K562 (cell line): ENCODE measurements at regions not wholly inside any gene's neighbourhood (a gene's known extent, or its start where the extent isn't known, plus 50 kb on each side); places are given as distances from the start of the nearest gene placed in this dataset.

Source experiments
- ATAC-seq: fragments of 200-7000 bp; cut with Tn5 transposase; 3 replicates; pipeline ENCODE4 v1.9.1; 2020; ENCODE audit warnings: moderate library complexity
- BruUV-seq: library from RNA; stranded (reverse); fragments of 400-500 nt; replicated peaks from 2 replicates; lab custom pipeline; 2021; lab: Mats Ljungman, UMichigan
- CTCF ChIA-PET: fragments of 300-600 bp; formaldehyde crosslinking; extraction: SDS; loops from one replicate; lab custom pipeline; 2021; ENCODE audit warnings: low intra/inter-chr PET ratio; lab: Yijun Ruan, JAX
- POLR2A ChIA-PET: fragments of 300-600, 350-650 bp; sonication (Branson Sonifier 250); formaldehyde crosslinking; extraction: SDS; loops from one replicate; lab custom pipeline; 2021; ENCODE audit warnings: antibody characterized with exemption, inconsistent platforms; lab: Yijun Ruan, JAX
- DNase-seq, 4 experiments: peaks; one replicate each; pipeline versions ENCODE4 v3.0.0 to v3.0.0-alpha.2; 2011 to 2018; ENCODE audit warnings: low spot score in 3 of 4, mixed read lengths in 3 of 4; ENCODE audit errors: extremely low read depth in 1 of 4
- FAIRE-seq: peaks from 2 replicates; lab custom pipeline; 2011; peaks lifted over from hg19 to GRCh38; lab: Jason Lieb, UNC
- H2AFZ ChIP-seq: 2 replicates; pipeline ENCODE4 v1.6.0; 2011; ENCODE audit warnings: low read depth, low read length, control low read depth, inconsistent platforms
- H3K27ac ChIP-seq: fragments of 200-600 bp; 3 replicates; pipeline ENCODE4 v1.8.0; 2011; ENCODE audit warnings: low read depth, mild to moderate bottlenecking, control low read depth, inconsistent platforms, low read length, moderate library complexity, mixed read lengths; ENCODE audit errors: extremely low read depth
- H3K27me3 ChIP-seq, 2 experiments: fragments of 300-600 bp in 1 of 2; 2 replicates in 1 of 2; 3 replicates in 1 of 2; pipeline versions ENCODE4 v1.6.0 to v1.8.0; 2011; ENCODE audit warnings: inconsistent platforms in 2 of 2, low read length in 2 of 2, mild to moderate bottlenecking in 1 of 2, mixed read lengths in 1 of 2, moderate library complexity in 1 of 2; ENCODE audit not compliant: control insufficient read depth in 2 of 2, insufficient read depth in 2 of 2
- H3K36me3 ChIP-seq: fragments of 300-600 bp; 3 replicates; pipeline ENCODE4 v1.8.0; 2011; ENCODE audit warnings: mild to moderate bottlenecking, low read length, inconsistent platforms; ENCODE audit not compliant: control insufficient read depth, insufficient read depth
- H3K4me1 ChIP-seq, 2 experiments: fragments of 200-600 bp in 1 of 2; replicated peaks in 1 of 2; 2 replicates in 1 of 2; 3 replicates in 1 of 2; pipeline versions ENCODE4 v1.5.1 to v1.8.0; 2011; ENCODE audit warnings: inconsistent platforms in 2 of 2, low read length in 2 of 2, mild to moderate bottlenecking in 1 of 2, mixed read lengths in 1 of 2, moderate library complexity in 1 of 2; ENCODE audit not compliant: control insufficient read depth in 2 of 2, insufficient read depth in 2 of 2
- H3K4me2 ChIP-seq: 2 replicates; pipeline ENCODE4 v1.6.1; 2011; ENCODE audit warnings: low read length, control low read depth, inconsistent platforms, mixed read lengths; ENCODE audit not compliant: insufficient read depth
- H3K4me3 ChIP-seq: fragments of 200-600 bp; sonication (generic), shearing (Covaris generic); 2 replicates; pipeline ENCODE4 v1.5.1; 2016; ENCODE audit warnings: control low read depth, inconsistent platforms
- H3K79me2 ChIP-seq: fragments of 200-600 bp; 3 replicates; pipeline ENCODE4 v1.8.0; 2011; ENCODE audit warnings: low read length, inconsistent platforms; ENCODE audit not compliant: control insufficient read depth, insufficient read depth
- H3K9ac ChIP-seq, 2 experiments: 2 replicates each; pipeline versions ENCODE4 v1.6.0 to v1.6.1; 2011; ENCODE audit warnings: low read depth in 2 of 2, low read length in 2 of 2, control low read depth in 1 of 2, inconsistent platforms in 1 of 2, mild to moderate bottlenecking in 1 of 2, mixed read lengths in 1 of 2; ENCODE audit not compliant: insufficient read depth in 1 of 2
- H3K9me1 ChIP-seq: one replicate; pipeline ENCODE4 v1.6.0; 2011; ENCODE audit warnings: inconsistent platforms, mild to moderate bottlenecking, low read length, moderate library complexity; ENCODE audit not compliant: control insufficient read depth, insufficient read depth
- H3K9me3 ChIP-seq: replicated peaks from 2 replicates; pipeline ENCODE4 v1.5.1; 2011; ENCODE audit warnings: low read depth, low read length, inconsistent platforms; ENCODE audit not compliant: control insufficient read depth, insufficient read depth
- H4K20me1 ChIP-seq: replicated peaks from 2 replicates; pipeline ENCODE4 v1.6.1; 2011; ENCODE audit warnings: low read length, inconsistent platforms, mixed read lengths; ENCODE audit not compliant: control insufficient read depth, insufficient read depth
- ARNT ChIP-seq, 2 experiments: fragments of 450-650 bp; IDR thresholded peaks; 2 replicates each; pipeline ENCODE4 v1.6.1; 2016; ENCODE audit warnings: mild to moderate bottlenecking in 1 of 2
- BRCA1 ChIP-seq, 2 experiments: fragments of 450-650 bp in 1 of 2; sonication (generic) in 1 of 2; formaldehyde crosslinking in 1 of 2; IDR thresholded peaks; 2 replicates each; pipeline versions ENCODE4 v1.5.0 to v1.6.1; 2017 to 2020; ENCODE audit warnings: mild to moderate bottlenecking in 1 of 2, missing genetic modification reagents in 1 of 2
- CBX5 ChIP-seq: IDR thresholded peaks from 2 replicates; pipeline ENCODE4 v1.6.1; 2014; ENCODE audit warnings: low read depth, borderline replicate concordance
- HEY1 ChIP-seq: fragments of 250-450 bp; sonication (Bioruptor Pico); IDR thresholded peaks from 2 replicates; pipeline ENCODE4 v1.5.0; 2020; ENCODE audit warnings: mild to moderate bottlenecking, moderate library complexity, borderline replicate concordance
- ILF3 ChIP-seq: fragments of 450-650 bp; IDR thresholded peaks from 2 replicates; pipeline ENCODE4 v1.6.1; 2018; ENCODE audit warnings: antibody characterized with exemption, mild to moderate bottlenecking, moderate library complexity, borderline replicate concordance
- KDM4B ChIP-seq, 2 experiments: fragments of 450-650 bp in 1 of 2; sonication (generic) in 1 of 2; IDR thresholded peaks; 2 replicates each; pipeline ENCODE4 v1.6.1; 2016 to 2017; ENCODE audit warnings: borderline replicate concordance in 2 of 2, antibody characterized with exemption in 1 of 2, low read depth in 1 of 2, mild to moderate bottlenecking in 1 of 2
- RAD21 ChIP-seq, 2 experiments: fragments of 250-450 bp in 1 of 2; fragments of 450-650 bp in 1 of 2; sonication (Bioruptor Pico) in 1 of 2; formaldehyde crosslinking in 1 of 2; IDR thresholded peaks in 1 of 2; conservative IDR thresholded peaks in 1 of 2; 2 replicates each; pipeline versions ENCODE4 v1.4.0 to v1.8.0; 2020 to 2022; ENCODE audit warnings: mild to moderate bottlenecking in 2 of 2, moderate library complexity in 1 of 2
- SETDB1 ChIP-seq: IDR thresholded peaks from one replicate; pipeline ENCODE4 v1.6.1; 2012; ENCODE audit warnings: low read length, control low read depth, inconsistent platforms
- ZBED1 ChIP-seq: IDR thresholded peaks from 2 replicates; pipeline ENCODE4 v1.6.1; 2014
- ZNF124 ChIP-seq: sonication (generic); formaldehyde crosslinking; IDR thresholded peaks from 2 replicates; pipeline ENCODE4 v1.8.1; 2022; ENCODE audit warnings: missing genetic modification reagents
- ZNF384 ChIP-seq: IDR thresholded peaks from 2 replicates; pipeline ENCODE4 v1.6.1; 2012; ENCODE audit warnings: low read depth, low read length, improper control_type of control experiment
- WGBS: fragments of 100-300 bp; shearing (Covaris generic); methylation state at CpG from one replicate; pipeline ENCODE4 v1.1.6; 2016; ENCODE audit warnings: low coverage, mixed read lengths; ENCODE audit not compliant: insufficient coverage; ENCODE audit errors: missing lambda C conversion rate; 5-methylcytosine and 5-hydroxymethylcytosine counted together
- in situ Hi-C: fragments of 300-500 bp; cut with MboI; formaldehyde crosslinking; loops from 4 replicates; pipeline ENCODE4 v1.15.0; 2018; ENCODE audit warnings: inconsistent platforms, mixed read lengths
- intact Hi-C: fragments of 100-400 bp; cut with micrococcal nuclease; formaldehyde crosslinking; loops from 2 replicates; pipeline ENCODE4 v1.14.2; 2022
- TF ChIP-seq, protein P1 (sequence below): fragments of 250-450 bp; sonication (Bioruptor Pico); IDR thresholded peaks from 2 replicates; pipeline ENCODE4 v1.5.0; 2020; ENCODE audit warnings: mild to moderate bottlenecking
- TF ChIP-seq, protein P2 (sequence below), 3 experiments: IDR thresholded peaks in 2 of 3; conservative IDR thresholded peaks in 1 of 3; 2 replicates each; pipeline ENCODE4 v1.5.1; 2011 to 2012; ENCODE audit warnings: low read length in 3 of 3, mild to moderate bottlenecking in 3 of 3, control low read depth in 2 of 3, improper control_type of control experiment in 1 of 3, inconsistent platforms in 1 of 3, low read depth in 1 of 3, mixed read lengths in 1 of 3, moderate library complexity in 1 of 3; ENCODE audit not compliant: insufficient read depth in 2 of 3

DNA sequence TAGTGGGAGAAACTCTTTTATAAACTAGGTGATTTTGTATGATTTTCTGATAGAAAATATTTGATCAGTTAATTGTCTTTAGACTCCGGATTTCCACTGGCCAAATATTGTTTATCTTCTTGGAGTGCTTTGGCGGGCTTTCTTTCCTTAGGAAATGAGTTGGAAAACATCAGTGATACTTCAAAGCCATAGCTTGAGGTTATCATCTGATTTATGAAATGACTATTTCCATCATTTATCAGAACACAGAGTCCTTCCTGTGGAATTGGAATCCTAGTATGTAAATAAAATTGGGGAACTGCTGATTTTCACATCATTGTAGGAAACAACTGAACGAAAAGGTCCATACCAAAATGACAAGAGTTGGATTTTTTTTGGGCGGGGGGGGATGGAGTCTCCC lies 186.0 kb upstream of the DCN start (continued):
- no peak for TF ChIP-seq CBX5
- TF ChIP-seq ILF3, result no peak

DNA sequence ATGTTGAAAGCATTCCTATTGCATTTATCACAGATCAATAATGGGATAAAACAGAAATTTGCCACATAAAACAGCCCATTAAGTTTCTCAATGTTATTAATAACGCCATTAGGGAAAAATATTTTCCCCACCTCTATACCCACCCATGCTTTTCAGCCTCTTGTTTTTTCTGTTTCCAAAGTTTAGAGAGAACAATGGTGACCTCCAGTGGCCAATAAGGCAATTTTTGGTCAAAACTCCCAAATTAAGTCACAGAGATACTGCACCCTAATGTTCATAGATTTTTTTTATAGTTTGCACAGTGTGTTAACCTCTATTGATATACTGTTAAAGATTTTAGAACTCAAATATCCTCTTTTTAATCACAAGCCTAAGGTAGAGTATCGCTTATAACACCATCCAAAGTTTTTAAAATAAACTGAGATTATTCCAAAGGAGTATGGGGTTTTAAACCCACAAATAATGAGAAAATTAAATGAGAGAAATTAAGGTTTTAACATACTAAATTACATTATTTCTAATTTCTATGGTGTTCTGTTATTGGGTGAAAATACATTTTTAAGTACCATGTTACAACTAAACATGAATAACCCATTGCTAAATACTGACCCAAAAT lies 184.7 kb upstream of the DCN start:
- H4K20me1 ChIP-seq, result no peaks in the 10 kb centered on the region
- no peaks in the 10 kb centered on the region for H3K9me3 ChIP-seq
- H3K9me1 ChIP-seq, result no peaks in the 10 kb centered on the region
- no peaks in the 10 kb centered on the region for H3K79me2 ChIP-seq
- no peak overlapping the region for H3K9ac ChIP-seq
- DNase-seq, result peak; percentile 17 to 42 (median 36)
- ChIA-PET POLR2A (no interaction called here), CTCF (no interaction called here)
- no peak overlapping the region for H3K4me3 ChIP-seq
- H3K36me3 ChIP-seq, result no peaks in the 10 kb centered on the region; the same call in 2 of the 3 replicates
- no peak overlapping the region for H2AFZ ChIP-seq
- no peak overlapping the region for H3K27ac ChIP-seq
- no TSS peak for BruUV-seq
- in situ Hi-C loops (no loop called here), intact Hi-C loops (loop anchor here (10.0 kb wide), 2 partner anchors 63 to 1277 kb away; no protein-coding TSS in a partner anchor)
- WGBS, result 46% methylated on average over 2 of the region's 2 CpGs
- no peaks in the 10 kb centered on the region for H3K27me3 ChIP-seq
- peak; percentile 75 for ATAC-seq
- no peaks in the 10 kb centered on the region for H3K4me1 ChIP-seq
- H3K4me2 ChIP-seq, result no peak overlapping the region
- peak; percentile 32 for FAIRE-seq
- TF ChIP-seq, protein P1, sequence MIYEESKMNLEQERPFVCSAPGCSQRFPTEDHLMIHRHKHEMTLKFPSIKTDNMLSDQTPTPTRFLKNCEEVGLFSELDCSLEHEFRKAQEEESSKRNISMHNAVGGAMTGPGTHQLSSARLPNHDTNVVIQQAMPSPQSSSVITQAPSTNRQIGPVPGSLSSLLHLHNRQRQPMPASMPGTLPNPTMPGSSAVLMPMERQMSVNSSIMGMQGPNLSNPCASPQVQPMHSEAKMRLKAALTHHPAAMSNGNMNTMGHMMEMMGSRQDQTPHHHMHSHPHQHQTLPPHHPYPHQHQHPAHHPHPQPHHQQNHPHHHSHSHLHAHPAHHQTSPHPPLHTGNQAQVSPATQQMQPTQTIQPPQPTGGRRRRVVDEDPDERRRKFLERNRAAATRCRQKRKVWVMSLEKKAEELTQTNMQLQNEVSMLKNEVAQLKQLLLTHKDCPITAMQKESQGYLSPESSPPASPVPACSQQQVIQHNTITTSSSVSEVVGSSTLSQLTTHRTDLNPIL (CRISPR knock-in tag), result no peak
- TF ChIP-seq ZNF124 (CRISPR knock-in tag) (no peak), ZBED1 (no peak), SETDB1 (no peak), RAD21 (CRISPR knock-in tag; conservative IDR thresholded peaks at IDR 0.05 in 1 of 2, IDR thresholded peaks at IDR 0.05 in 1 of 2) (peak in 1 of 2 experiments; percentile 29; a peak in 2 of 4 replicates), ARNT (IDR thresholded peaks at IDR 0.05) (no peak), ZNF384 (peak; percentile 26; the same call in 1 of the 2 replicates), BRCA1 (IDR thresholded peaks at IDR 0.05) (no peak), BRCA1 (CRISPR knock-in tag; IDR thresholded peaks at IDR 0.05) (no peak), HEY1 (CRISPR knock-in tag) (no peak), KDM4B (IDR thresholded peaks at IDR 0.05; ENCODE audit: borderline replicate concordance in 2 of 2, low read depth in 1 of 2) (no peak)
- TF ChIP-seq, protein P2, sequence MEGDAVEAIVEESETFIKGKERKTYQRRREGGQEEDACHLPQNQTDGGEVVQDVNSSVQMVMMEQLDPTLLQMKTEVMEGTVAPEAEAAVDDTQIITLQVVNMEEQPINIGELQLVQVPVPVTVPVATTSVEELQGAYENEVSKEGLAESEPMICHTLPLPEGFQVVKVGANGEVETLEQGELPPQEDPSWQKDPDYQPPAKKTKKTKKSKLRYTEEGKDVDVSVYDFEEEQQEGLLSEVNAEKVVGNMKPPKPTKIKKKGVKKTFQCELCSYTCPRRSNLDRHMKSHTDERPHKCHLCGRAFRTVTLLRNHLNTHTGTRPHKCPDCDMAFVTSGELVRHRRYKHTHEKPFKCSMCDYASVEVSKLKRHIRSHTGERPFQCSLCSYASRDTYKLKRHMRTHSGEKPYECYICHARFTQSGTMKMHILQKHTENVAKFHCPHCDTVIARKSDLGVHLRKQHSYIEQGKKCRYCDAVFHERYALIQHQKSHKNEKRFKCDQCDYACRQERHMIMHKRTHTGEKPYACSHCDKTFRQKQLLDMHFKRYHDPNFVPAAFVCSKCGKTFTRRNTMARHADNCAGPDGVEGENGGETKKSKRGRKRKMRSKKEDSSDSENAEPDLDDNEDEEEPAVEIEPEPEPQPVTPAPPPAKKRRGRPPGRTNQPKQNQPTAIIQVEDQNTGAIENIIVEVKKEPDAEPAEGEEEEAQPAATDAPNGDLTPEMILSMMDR (IDR thresholded peaks at IDR 0.05 in 2 of 3, conservative IDR thresholded peaks at IDR 0.05 in 1 of 3; ENCODE audit: insufficient read depth in 2 of 3, low read depth in 1 of 3, low read length in 3 of 3), result peak; percentile 26 to 55 (median 41); a peak in 3 of 6 replicates
